ENCODE measurements at regions not wholly inside any gene's neighbourhood (a gene's known extent, or its start where the extent isn't known, plus 50 kb on each side); places are given as distances from the start of the nearest gene placed in this dataset.

- DNase-seq (ENCODE audit: insufficient read length) (no peak), FAIRE-seq (peak; percentile 17)
- TF ChIP-seq POLR2AphosphoS5 (IDR thresholded peaks at IDR 0.05; ENCODE audit: low read depth, low read length) (no peak), POLR2A (IDR thresholded peaks at IDR 0.05; ENCODE audit: low read depth, low read length) (no peak), TAF1 (IDR thresholded peaks at IDR 0.05; ENCODE audit: borderline replicate concordance, low read depth, low read length) (no peak)
Observed at GRCh38 chr5:52709167-52709925, 78.4 kb upstream of the ITGA1 start.

DNA sequence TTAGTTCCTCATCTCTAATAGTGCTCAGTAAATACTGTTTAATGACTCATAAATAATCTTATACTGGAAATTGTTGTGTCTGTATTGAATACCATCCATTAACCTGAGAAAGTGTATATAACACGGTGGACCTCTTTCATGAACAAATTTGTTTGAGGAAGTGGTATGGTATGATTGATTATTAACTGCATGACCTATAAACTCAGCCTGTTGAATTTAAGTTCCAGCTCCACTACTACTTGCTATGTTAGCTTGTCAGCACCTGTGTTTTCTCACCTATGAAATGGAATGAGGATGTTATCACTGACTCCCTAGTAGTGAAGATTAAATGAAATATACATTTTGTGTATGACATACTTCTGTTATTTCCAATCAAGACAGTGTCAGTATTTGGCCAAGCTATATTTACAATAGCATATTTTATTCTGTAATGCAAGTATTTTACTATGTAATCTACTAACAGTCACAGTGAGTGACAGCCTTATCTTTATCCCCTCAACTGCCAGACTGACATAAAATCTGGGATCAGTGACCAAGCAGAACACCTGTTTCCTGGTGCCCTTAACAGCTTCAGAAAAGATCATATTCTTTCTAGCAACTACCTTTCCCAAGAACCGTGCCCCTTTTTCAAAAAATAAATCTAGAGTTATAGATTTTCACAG, 77.3 kb upstream of the ITGA1 start:
- TF ChIP-seq POLR2AphosphoS5 (IDR thresholded peaks at IDR 0.05; ENCODE audit: low read depth, low read length) (no peak), POLR2A (IDR thresholded peaks at IDR 0.05; ENCODE audit: low read depth, low read length) (no peak), TAF1 (IDR thresholded peaks at IDR 0.05; ENCODE audit: borderline replicate concordance, low read depth, low read length) (no peak)
- DNase-seq (ENCODE audit: insufficient read length) = no peak
- no peak for FAIRE-seq

DNA sequence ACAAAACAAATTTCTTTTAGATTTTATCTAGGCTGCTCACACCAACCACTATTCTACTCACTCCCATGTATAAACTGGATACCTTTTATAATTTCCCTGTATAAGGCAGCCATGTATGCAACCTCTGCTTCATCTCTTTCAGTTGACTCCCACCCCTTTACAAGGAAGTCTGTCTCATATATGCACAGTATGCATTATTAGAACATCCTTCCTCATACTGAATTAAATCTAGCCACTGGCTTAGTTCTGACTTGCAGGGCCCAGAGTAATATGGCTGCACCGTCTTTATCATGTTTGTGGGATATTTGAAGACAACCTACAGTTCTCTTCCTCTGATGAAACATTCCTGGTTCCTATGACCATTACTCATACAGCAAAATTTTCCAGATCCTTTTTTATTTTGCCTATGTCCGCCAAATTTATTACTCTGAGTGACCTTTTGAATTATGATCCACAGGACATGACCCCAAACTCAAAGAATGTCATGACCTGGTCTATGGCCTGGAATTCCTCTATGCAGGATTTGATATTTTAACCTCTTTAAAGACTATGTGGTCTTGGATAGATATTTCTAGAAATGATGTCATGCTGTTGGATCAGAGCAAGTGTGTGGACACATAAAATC, 76.6 kb upstream of the ITGA1 start:
- TF ChIP-seq POLR2A (IDR thresholded peaks at IDR 0.05; ENCODE audit: low read depth, low read length) = no peak
- TF ChIP-seq TAF1 (IDR thresholded peaks at IDR 0.05; ENCODE audit: borderline replicate concordance, low read depth, low read length) = no peak
- TF ChIP-seq POLR2AphosphoS5 (IDR thresholded peaks at IDR 0.05; ENCODE audit: low read depth, low read length) = no peak
- FAIRE-seq = no peak
- no peak for DNase-seq (ENCODE audit: insufficient read length)

DNA sequence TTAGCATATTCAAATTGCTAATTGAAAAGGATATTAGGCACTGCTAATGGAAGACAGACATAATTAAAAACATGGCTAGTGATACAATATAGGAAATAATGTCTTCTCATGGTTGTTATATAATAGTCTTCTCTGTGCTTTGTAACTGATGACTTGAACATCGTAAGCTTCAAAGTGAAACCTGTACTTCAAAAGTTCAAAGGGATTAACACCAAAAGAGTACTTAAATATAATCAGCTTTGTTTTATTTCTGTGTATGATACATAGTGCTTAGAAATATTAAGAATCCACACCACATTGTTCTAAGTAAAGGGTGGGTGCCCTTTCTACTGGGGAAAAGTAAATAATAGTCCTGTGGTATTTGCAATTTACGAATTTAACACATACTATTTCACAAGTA, 75.4 kb upstream of the ITGA1 start:
- no peak for FAIRE-seq

GRCh38 chr5:52725065-52725746, 62.5 kb upstream of the ITGA1 start:
- peak; percentile 78 for FAIRE-seq
- TF ChIP-seq POLR2AphosphoS5 (IDR thresholded peaks at IDR 0.05; ENCODE audit: low read depth, low read length) (no peak), TAF1 (IDR thresholded peaks at IDR 0.05; ENCODE audit: borderline replicate concordance, low read depth, low read length) (no peak), POLR2A (IDR thresholded peaks at IDR 0.05; ENCODE audit: low read depth, low read length) (no peak)
- no peak for DNase-seq (ENCODE audit: insufficient read length)

More for the DNA sequence above, 75.4 kb upstream of the ITGA1 start:
- TF ChIP-seq POLR2AphosphoS5 (IDR thresholded peaks at IDR 0.05; ENCODE audit: low read depth, low read length) = no peak
- no peak for TF ChIP-seq TAF1 (IDR thresholded peaks at IDR 0.05; ENCODE audit: borderline replicate concordance, low read depth, low read length)
- TF ChIP-seq POLR2A (IDR thresholded peaks at IDR 0.05; ENCODE audit: low read depth, low read length) = no peak
- no peak for DNase-seq (ENCODE audit: insufficient read length)

DNA sequence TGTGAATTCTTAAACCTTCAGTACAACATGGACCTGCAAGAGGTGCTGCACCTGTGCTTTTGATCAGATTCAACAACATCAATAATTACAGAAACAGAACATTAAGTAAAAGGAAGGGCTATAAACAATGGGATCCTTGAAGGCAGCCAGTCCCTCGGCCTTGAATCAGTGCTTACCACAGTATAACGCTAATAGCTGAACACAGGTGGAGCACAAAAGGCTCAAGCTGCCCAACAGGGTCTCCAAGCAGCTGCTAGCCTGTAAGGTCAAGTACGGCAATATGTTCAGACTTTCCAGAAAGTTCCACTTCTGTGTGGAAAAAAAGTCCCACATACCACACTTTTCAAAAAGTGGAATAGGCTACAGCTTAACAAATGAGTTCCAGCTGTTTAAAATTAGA, 61.9 kb upstream of the ITGA1 start:
- TF ChIP-seq TAF1 (IDR thresholded peaks at IDR 0.05; ENCODE audit: borderline replicate concordance, low read depth, low read length) (no peak), POLR2A (IDR thresholded peaks at IDR 0.05; ENCODE audit: low read depth, low read length) (no peak), POLR2AphosphoS5 (IDR thresholded peaks at IDR 0.05; ENCODE audit: low read depth, low read length) (no peak)
- FAIRE-seq (no peak), DNase-seq (ENCODE audit: insufficient read length) (no peak)

DNA sequence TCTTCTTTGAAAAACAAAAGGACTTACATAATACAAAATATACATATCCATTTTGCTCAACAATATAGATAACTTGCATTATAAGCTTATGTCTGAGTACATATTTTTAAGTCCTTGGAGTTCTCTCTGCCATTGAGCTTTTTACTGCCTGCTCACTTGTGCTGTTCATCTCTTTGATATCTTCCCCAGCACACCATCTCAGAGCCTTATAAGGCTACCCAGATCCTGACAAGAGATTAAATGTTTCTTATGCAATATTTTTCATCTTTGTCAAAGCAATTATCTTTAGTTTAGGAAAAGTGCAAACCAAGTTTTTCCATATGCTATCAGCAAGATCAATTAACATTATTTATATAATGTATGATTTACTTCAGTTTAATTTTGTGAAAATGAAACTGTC, 60.7 kb upstream of the ITGA1 start:
- DNase-seq (ENCODE audit: insufficient read length) (no peak), FAIRE-seq (no peak)
- TF ChIP-seq POLR2A (IDR thresholded peaks at IDR 0.05; ENCODE audit: low read depth, low read length) (no peak), TAF1 (IDR thresholded peaks at IDR 0.05; ENCODE audit: borderline replicate concordance, low read depth, low read length) (no peak), POLR2AphosphoS5 (IDR thresholded peaks at IDR 0.05; ENCODE audit: low read depth, low read length) (no peak)

DNA sequence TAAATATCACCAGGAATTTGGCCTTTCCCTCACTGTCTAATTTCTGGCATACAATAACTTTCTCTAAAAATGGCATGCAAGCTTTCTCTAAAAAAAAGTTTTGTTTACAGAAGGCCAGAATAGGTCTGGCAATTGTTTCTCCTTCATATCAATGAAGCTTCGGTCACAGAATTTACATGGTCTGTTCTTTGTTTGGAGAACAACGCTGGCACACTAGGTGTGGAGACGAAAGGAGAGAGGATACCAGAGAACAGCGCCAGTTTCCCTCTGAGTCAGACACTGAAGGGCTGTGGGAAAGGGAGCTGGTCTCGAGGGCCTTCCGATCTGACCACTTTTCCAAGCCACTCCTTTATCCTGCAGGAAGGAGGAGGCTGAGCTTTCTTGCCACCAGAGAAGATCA, 60.1 kb upstream of the ITGA1 start:
- TF ChIP-seq POLR2AphosphoS5 (IDR thresholded peaks at IDR 0.05; ENCODE audit: low read depth, low read length) (no peak), POLR2A (IDR thresholded peaks at IDR 0.05; ENCODE audit: low read depth, low read length) (no peak), TAF1 (IDR thresholded peaks at IDR 0.05; ENCODE audit: borderline replicate concordance, low read depth, low read length) (no peak)
- FAIRE-seq (no peak), DNase-seq (ENCODE audit: insufficient read length) (no peak)

GRCh38 chr5:52728224-52728623, 59.5 kb upstream of the ITGA1 start:
- no peak for TF ChIP-seq POLR2A (IDR thresholded peaks at IDR 0.05; ENCODE audit: low read depth, low read length)
- TF ChIP-seq POLR2AphosphoS5 (IDR thresholded peaks at IDR 0.05; ENCODE audit: low read depth, low read length) = no peak
- no peak for TF ChIP-seq TAF1 (IDR thresholded peaks at IDR 0.05; ENCODE audit: borderline replicate concordance, low read depth, low read length)
- no peak for DNase-seq (ENCODE audit: insufficient read length)
- no peak for FAIRE-seq

GRCh38 chr5:52728686-52729085, 59.0 kb upstream of the ITGA1 start:
- TF ChIP-seq POLR2A (IDR thresholded peaks at IDR 0.05; ENCODE audit: low read depth, low read length) = no peak
- TF ChIP-seq TAF1 (IDR thresholded peaks at IDR 0.05; ENCODE audit: borderline replicate concordance, low read depth, low read length) = no peak
- no peak for TF ChIP-seq POLR2AphosphoS5 (IDR thresholded peaks at IDR 0.05; ENCODE audit: low read depth, low read length)
- no peak for FAIRE-seq
- no peak for DNase-seq (ENCODE audit: insufficient read length)

All from GM12892 (cell line).